ENCODE measurements at regions not wholly inside any gene's neighbourhood (a gene's known extent, or its start where the extent isn't known, plus 50 kb on each side); places are given as distances from the start of the nearest gene placed in this dataset.
"Not testable (repeated sequence)": the region's sequence is repeated elsewhere in the genome, so short reads cannot be mapped to it uniquely, and the experiment has no call there.

GRCh38 chr1:99504287-99504686, 141.6 kb upstream of the PALMD start:
- peaks cover 4% of the 10 kb centered on the region for H3K27me3 Mint-ChIP-seq
- no peaks in the 10 kb centered on the region for H3K27me3 ChIP-seq (ENCODE audit: control insufficient read depth in 1 of 2, insufficient read depth in 2 of 2, low read length in 2 of 2)
- no peak overlapping the region for H3K27ac ChIP-seq (ENCODE audit: low read depth in 1 of 2, low read length in 2 of 2)
- CTCF ChIA-PET = no interaction called here
- no peak overlapping the region for H3K4me3 ChIP-seq (ENCODE audit: low read length)
- POLR2A ChIA-PET = no interaction called here
- ATAC-seq (ENCODE audit: poor library complexity) = no peak
- H3K36me3 ChIP-seq (ENCODE audit: insufficient read depth, low read length) = no peaks in the 10 kb centered on the region
- peaks cover 5% of the 10 kb centered on the region for H3K9me3 Mint-ChIP-seq
- no peak for DNase-seq
- peaks cover 0 to 13% of the 10 kb centered on the region in 2 experiments for H3K9me3 ChIP-seq (ENCODE audit: control insufficient read depth in 1 of 2, insufficient read depth in 1 of 2, low read length in 2 of 2)
- H3K36me3 Mint-ChIP-seq (ENCODE audit: low read depth) = no peaks in the 10 kb centered on the region
- intact Hi-C loops (cut with DNase I, micrococcal nuclease) = no loop called here
- H3K27ac Mint-ChIP-seq = no peak overlapping the region
- no peaks in the 10 kb centered on the region for H3K4me1 ChIP-seq (ENCODE audit: insufficient read depth, low read length)
- no peak overlapping the region for H3K4me3 Mint-ChIP-seq
- no peak for TF ChIP-seq CTCF (IDR thresholded peaks at IDR 0.05)
- no peaks in the 10 kb centered on the region for H3K4me1 Mint-ChIP-seq (ENCODE audit: low read depth)

DNA sequence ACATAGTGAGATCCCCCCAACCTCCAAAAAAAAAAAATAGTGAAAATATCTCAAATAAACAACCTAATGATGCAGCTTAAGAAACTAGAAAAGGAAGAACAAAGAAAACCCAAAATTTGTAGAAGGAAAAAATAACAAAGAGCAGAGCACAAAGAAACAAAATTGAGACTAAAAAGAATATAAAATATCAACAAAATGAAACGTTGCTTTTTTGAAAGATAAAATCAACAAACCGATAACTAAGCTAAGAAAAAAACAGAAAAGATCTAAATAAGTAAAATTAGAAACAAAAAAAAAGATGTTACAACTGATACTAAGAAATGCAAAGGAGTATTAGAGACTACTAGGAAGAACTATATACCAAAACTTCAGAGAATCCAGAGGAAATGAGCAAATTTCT, 139.3 kb upstream of the PALMD start:
- H3K4me3 ChIP-seq (ENCODE audit: low read length) = no peak overlapping the region
- Mint-ChIP-seq H3K36me3 (ENCODE audit: low read depth) (no peaks in the 10 kb centered on the region), H3K9me3 (peaks cover 5% of the 10 kb centered on the region), H3K27ac (no peak overlapping the region), H3K27me3 (peaks cover 4% of the 10 kb centered on the region), H3K4me3 (no peak overlapping the region), H3K4me1 (ENCODE audit: low read depth) (no peaks in the 10 kb centered on the region)
- H3K9me3 ChIP-seq (ENCODE audit: control insufficient read depth in 1 of 2, insufficient read depth in 1 of 2, low read length in 2 of 2) = peaks cover 0 to 13% of the 10 kb centered on the region in 2 experiments
- no peak for DNase-seq
- H3K4me1 ChIP-seq (ENCODE audit: insufficient read depth, low read length) = no peaks in the 10 kb centered on the region
- TF ChIP-seq CTCF (IDR thresholded peaks at IDR 0.05) = no peak
- H3K27me3 ChIP-seq (ENCODE audit: control insufficient read depth in 1 of 2, insufficient read depth in 2 of 2, low read length in 2 of 2) = no peaks in the 10 kb centered on the region
- no peak overlapping the region for H3K27ac ChIP-seq (ENCODE audit: low read depth in 1 of 2, low read length in 2 of 2)
- no peak for ATAC-seq (ENCODE audit: poor library complexity)
- ChIA-PET CTCF (no interaction called here), POLR2A (no interaction called here)
- intact Hi-C loops (cut with DNase I, micrococcal nuclease) = no loop called here
- H3K36me3 ChIP-seq (ENCODE audit: insufficient read depth, low read length) = no peaks in the 10 kb centered on the region

GRCh38 chr1:99507446-99507845, 138.5 kb upstream of the PALMD start:
- H3K36me3 Mint-ChIP-seq (ENCODE audit: low read depth); H3K27me3 Mint-ChIP-seq: not testable (repeated sequence)

GRCh38 chr1:99507906-99508732, 137.8 kb upstream of the PALMD start:
- no peaks in the 10 kb centered on the region for H3K4me1 Mint-ChIP-seq (ENCODE audit: low read depth)
- no peaks in the 10 kb centered on the region for H3K27me3 ChIP-seq (ENCODE audit: control insufficient read depth in 1 of 2, insufficient read depth in 2 of 2, low read length in 2 of 2)
- DNase-seq = no peak
- H3K27ac ChIP-seq (ENCODE audit: low read depth in 1 of 2, low read length in 2 of 2) = no peak overlapping the region
- ChIA-PET CTCF (no interaction called here), POLR2A (no interaction called here)
- H3K27ac Mint-ChIP-seq = no peak overlapping the region
- H3K36me3 ChIP-seq (ENCODE audit: insufficient read depth, low read length) = no peaks in the 10 kb centered on the region
- no peaks in the 10 kb centered on the region for H3K36me3 Mint-ChIP-seq (ENCODE audit: low read depth)
- ATAC-seq (ENCODE audit: poor library complexity) = no peak
- no peak overlapping the region for H3K4me3 ChIP-seq (ENCODE audit: low read length)
- H3K27me3 Mint-ChIP-seq = no peaks in the 10 kb centered on the region
- peaks cover 5% of the 10 kb centered on the region for H3K9me3 Mint-ChIP-seq
- TF ChIP-seq CTCF (IDR thresholded peaks at IDR 0.05) = no peak
- H3K4me1 ChIP-seq (ENCODE audit: insufficient read depth, low read length) = no peaks in the 10 kb centered on the region
- peaks cover 0 to 13% of the 10 kb centered on the region in 2 experiments for H3K9me3 ChIP-seq (ENCODE audit: control insufficient read depth in 1 of 2, insufficient read depth in 1 of 2, low read length in 2 of 2)
- intact Hi-C loops (cut with DNase I, micrococcal nuclease) = no loop called here
- no peak overlapping the region for H3K4me3 Mint-ChIP-seq

More at GRCh38 chr1:99507446-99507845, 138.5 kb upstream of the PALMD start:
- H3K4me3 ChIP-seq (ENCODE audit: low read length); DNase-seq; H3K4me1 ChIP-seq (ENCODE audit: insufficient read depth, low read length); H3K27me3 ChIP-seq (ENCODE audit: control insufficient read depth in 1 of 2, insufficient read depth in 2 of 2, low read length in 2 of 2); H3K36me3 ChIP-seq (ENCODE audit: insufficient read depth, low read length); H3K27ac Mint-ChIP-seq; POLR2A ChIA-PET; H3K27ac ChIP-seq (ENCODE audit: low read depth in 1 of 2, low read length in 2 of 2); H3K4me3 Mint-ChIP-seq; CTCF ChIA-PET; H3K4me1 Mint-ChIP-seq (ENCODE audit: low read depth); H3K9me3 Mint-ChIP-seq; intact Hi-C loops (cut with DNase I, micrococcal nuclease); ATAC-seq (ENCODE audit: poor library complexity): not testable (repeated sequence)
- H3K9me3 ChIP-seq (ENCODE audit: control insufficient read depth in 1 of 2, insufficient read depth in 1 of 2, low read length in 2 of 2) = peaks cover 0 to 13% of the 10 kb centered on the region in 2 experiments

- intact Hi-C loops (cut with DNase I, micrococcal nuclease); H3K4me1 Mint-ChIP-seq (ENCODE audit: low read depth); H3K27ac Mint-ChIP-seq; DNase-seq; H3K4me3 ChIP-seq (ENCODE audit: low read length); H3K27me3 ChIP-seq (ENCODE audit: control insufficient read depth in 1 of 2, insufficient read depth in 2 of 2, low read length in 2 of 2); H3K36me3 ChIP-seq (ENCODE audit: insufficient read depth, low read length); H3K4me1 ChIP-seq (ENCODE audit: insufficient read depth, low read length); H3K4me3 Mint-ChIP-seq; H3K9me3 Mint-ChIP-seq; CTCF ChIA-PET; H3K27me3 Mint-ChIP-seq; POLR2A ChIA-PET; H3K27ac ChIP-seq (ENCODE audit: low read depth in 1 of 2, low read length in 2 of 2); ATAC-seq (ENCODE audit: poor library complexity); H3K36me3 Mint-ChIP-seq (ENCODE audit: low read depth): not testable (repeated sequence)
- H3K9me3 ChIP-seq (ENCODE audit: control insufficient read depth in 1 of 2, insufficient read depth in 1 of 2, low read length in 2 of 2) = peaks cover 0 to 13% of the 10 kb centered on the region in 2 experiments
These were observed 137.0 kb upstream of the PALMD start for GRCh38 chr1:99508733-99509445.

Data from CD4-positive, alpha-beta T cell (primary cell).